22Rv1 (cell line): ENCODE measurements at regions not wholly inside any gene's neighbourhood (a gene's known extent, or its start where the extent isn't known, plus 50 kb on each side); places are given as distances from the start of the nearest gene placed in this dataset.

ENCODE experiments used
- H3K27ac ChIP-seq: fragments of 450-650 bp; 2 replicates; pipeline ENCODE4 v1.5.1; 2017
- CTCF ChIP-seq: fragments of 450-650 bp; IDR thresholded peaks from 2 replicates; pipeline ENCODE4 v1.5.1; 2017; ENCODE audit warnings: mild to moderate bottlenecking
- ZFX ChIP-seq: fragments of 450-650 bp; IDR thresholded peaks from 2 replicates; pipeline ENCODE4 v1.6.1; 2017; ENCODE audit warnings: antibody characterized with exemption, borderline replicate concordance

GRCh38 chr3:177557548-177557947 lies 360.3 kb upstream of the TBL1XR1 start:
- no peak overlapping the region for H3K27ac ChIP-seq
- TF ChIP-seq ZFX (no peak), CTCF (no peak)

- no peak overlapping the region for H3K27ac ChIP-seq
- TF ChIP-seq ZFX (no peak), CTCF (no peak)
Measured at GRCh38 chr3:177561365-177561764, 364.1 kb upstream of the TBL1XR1 start.

- no peak for TF ChIP-seq ZFX
- no peak for TF ChIP-seq CTCF
- H3K27ac ChIP-seq: no peak overlapping the region
Measured at GRCh38 chr3:177561769-177562392, 364.6 kb upstream of the TBL1XR1 start.

GRCh38 chr3:177563243-177563780 lies 366.0 kb upstream of the TBL1XR1 start:
- TF ChIP-seq ZFX (no peak), CTCF (no peak)
- no peak overlapping the region for H3K27ac ChIP-seq

GRCh38 chr3:177563792-177564191 lies 366.5 kb upstream of the TBL1XR1 start:
- H3K27ac ChIP-seq: no peak overlapping the region
- TF ChIP-seq CTCF (no peak), ZFX (no peak)

DNA sequence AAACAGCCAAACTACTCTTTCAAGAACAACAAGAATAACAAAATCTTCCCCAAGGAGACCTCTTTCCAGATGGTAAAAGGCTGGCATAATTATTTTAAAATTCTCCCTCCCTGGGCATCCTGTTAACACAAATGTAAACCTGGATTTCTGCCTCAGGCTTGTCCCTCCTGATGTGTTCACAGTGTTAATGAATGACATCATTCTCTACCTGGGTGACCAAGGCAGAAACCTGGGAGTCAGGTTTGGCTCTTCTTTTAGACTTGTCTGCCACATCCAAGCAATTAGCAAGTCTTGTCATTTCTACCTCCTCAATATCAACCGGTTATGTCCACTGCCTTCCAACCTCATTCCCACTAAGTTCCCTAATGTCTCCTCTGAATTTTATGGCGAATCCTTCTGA lies 368.7 kb upstream of the TBL1XR1 start:
- TF ChIP-seq ZFX (no peak), CTCF (no peak)

GRCh38 chr3:177567833-177568232 lies 370.6 kb upstream of the TBL1XR1 start:
- no peak overlapping the region for H3K27ac ChIP-seq
- TF ChIP-seq ZFX: no peak
- no peak for TF ChIP-seq CTCF

More for the DNA sequence above, 368.7 kb upstream of the TBL1XR1 start:
- H3K27ac ChIP-seq: no peak overlapping the region
